Kidney (tissue), 13 donors: ENCODE measurements at regions not wholly inside any gene's neighbourhood (a gene's known extent, or its start where the extent isn't known, plus 50 kb on each side); places are given as distances from the start of the nearest gene placed in this dataset.

ENCODE experiments used
- DNase-seq, 5 donors: peaks; one replicate each; pipeline ENCODE4 v3.0.0-alpha.2; 2013 to 2020
- FAIRE-seq: peaks from 2 replicates; lab custom pipeline; 2012; peaks lifted over from hg19 to GRCh38; lab: Jason Lieb, UNC
- H3K27ac ChIP-seq, 2 donors: one replicate each; pipeline ENCODE4 v1.7.0; 2013; ENCODE audit warnings: low read depth in 2 of 2, low read length in 2 of 2, inconsistent platforms in 1 of 2
- H3K27me3 ChIP-seq: one replicate; pipeline ENCODE4 v1.7.1; 2013; ENCODE audit warnings: low read length, inconsistent platforms; ENCODE audit not compliant: control insufficient read depth, insufficient read depth
- H3K36me3 ChIP-seq, 3 donors: one replicate each; pipeline versions ENCODE4 v1.7.0 to v1.7.1; 2013; ENCODE audit warnings: low read length in 3 of 3, control low read depth in 1 of 3, inconsistent platforms in 1 of 3; ENCODE audit not compliant: insufficient read depth in 3 of 3, control insufficient read depth in 2 of 3
- H3K4me1 ChIP-seq, 3 donors: one replicate each; pipeline versions ENCODE4 v1.7.0 to v1.7.1; 2013; ENCODE audit warnings: low read length in 3 of 3, inconsistent platforms in 1 of 3, low read depth in 1 of 3; ENCODE audit not compliant: control insufficient read depth in 2 of 3, insufficient read depth in 2 of 3
- H3K4me3 ChIP-seq, 3 donors: one replicate each; pipeline versions ENCODE4 v1.7.0 to v1.8.1; 2013; ENCODE audit warnings: low read length in 3 of 3, control low read depth in 1 of 3, inconsistent platforms in 1 of 3
- H3K9ac ChIP-seq, 3 donors: one replicate each; pipeline versions ENCODE4 v1.7.0 to v1.7.1; 2013; ENCODE audit warnings: low read length in 3 of 3, control low read depth in 1 of 3, inconsistent platforms in 1 of 3
- H3K9me3 ChIP-seq, 3 donors: one replicate each; pipeline versions ENCODE4 v1.7.0 to v1.7.1; 2013; ENCODE audit warnings: low read length in 3 of 3, control low read depth in 1 of 3, inconsistent platforms in 1 of 3; ENCODE audit not compliant: control insufficient read depth in 2 of 3, insufficient read depth in 1 of 3
- CTCF ChIP-seq: IDR thresholded peaks from 3 replicates; pipeline ENCODE4 v1.5.1; 2012; ENCODE audit warnings: mild to moderate bottlenecking, moderate library complexity, borderline replicate concordance; ENCODE audit not compliant: insufficient read depth; ENCODE audit errors: extremely low read depth
- intact Hi-C: fragments of 100-400 bp; cut with DNase I; formaldehyde crosslinking; loops from one replicate; pipeline ENCODE4 v1.11.1; 2022
- donor health status: control.
- donor health status: control.
- donor health status: control.
- donor health status: control.
- donor health status: control.
- donor health status: DM: yes; HTN: yes; CAD: no.
- donor health status: Normal renal cell carcinoma (clear cell type).

GRCh38 chr22:48663297-48663696, 1164.4 kb downstream of the BRD1 start:
- Histone ChIP-seq H3K9ac (no peak overlapping the region), H3K4me3 (no peak overlapping the region), H3K36me3 (no peaks in the 10 kb centered on the region), H3K9me3 (peaks cover 0 to 7% (median 0%) of the 10 kb centered on the region in 3 donors), H3K27me3 (no peaks in the 10 kb centered on the region), H3K27ac (no peak overlapping the region), H3K4me1 (no peaks in the 10 kb centered on the region)
- TF ChIP-seq CTCF, result no peak
- DNase-seq (no peak), FAIRE-seq (no peak)
- intact Hi-C loops, result no loop called here

GRCh38 chr22:48662476-48663135, 1165.1 kb downstream of the BRD1 start:
- FAIRE-seq, result no peak
- intact Hi-C loops, result no loop called here
- TF ChIP-seq CTCF, result no peak
- Histone ChIP-seq H3K27ac (no peak overlapping the region), H3K27me3 (no peaks in the 10 kb centered on the region), H3K9ac (no peak overlapping the region), H3K4me3 (no peak overlapping the region), H3K4me1 (no peaks in the 10 kb centered on the region), H3K36me3 (no peaks in the 10 kb centered on the region), H3K9me3 (peaks cover 0 to 7% (median 0%) of the 10 kb centered on the region in 3 donors)
- DNase-seq, result peak in 4 of 5 donors; percentile 67 to 76 (median 69)

- Histone ChIP-seq H3K9ac (no peak overlapping the region), H3K27me3 (no peaks in the 10 kb centered on the region), H3K9me3 (peaks cover 0 to 7% (median 0%) of the 10 kb centered on the region in 3 donors), H3K4me1 (no peaks in the 10 kb centered on the region), H3K4me3 (no peak overlapping the region), H3K36me3 (no peaks in the 10 kb centered on the region), H3K27ac (no peak overlapping the region)
- no peak for TF ChIP-seq CTCF
- DNase-seq (no peak), FAIRE-seq (no peak)
- intact Hi-C loops, result no loop called here
Measured at GRCh38 chr22:48661984-48662383, 1165.7 kb downstream of the BRD1 start.
